ENCODE measurements at regions not wholly inside any gene's neighbourhood (a gene's known extent, or its start where the extent isn't known, plus 50 kb on each side); places are given as distances from the start of the nearest gene placed in this dataset.
"Not testable (repeated sequence)": the region's sequence is repeated elsewhere in the genome, so short reads cannot be mapped to it uniquely, and the experiment has no call there.

GRCh38 chrX:65331371-65331770 is 203.2 kb downstream of the LAS1L start:
- DNase-seq, result no peak

- no peak for DNase-seq
Observed at GRCh38 chrX:65300104-65300809, 234.3 kb downstream of the LAS1L start.

- DNase-seq, result not testable (repeated sequence)
Observed at GRCh38 chrX:65282905-65283304, 251.7 kb downstream of the LAS1L start.

GRCh38 chrX:65273152-65273551 is 261.4 kb downstream of the LAS1L start:
- no peak for DNase-seq

GRCh38 chrX:65266482-65266881 is 268.1 kb downstream of the LAS1L start:
- DNase-seq, result no peak

- no peak for DNase-seq
Observed at GRCh38 chrX:65253817-65254216, 277.6 kb upstream of the ZC4H2 start.

- DNase-seq, result no peak
Observed at GRCh38 chrX:65241059-65241721, 264.9 kb upstream of the ZC4H2 start.

GRCh38 chrX:65203545-65203944 is 227.3 kb upstream of the ZC4H2 start:
- no peak for DNase-seq

- peak in 1 of 5 experiments; percentile 0 for DNase-seq
Observed at GRCh38 chrX:65196758-65197360, 220.6 kb upstream of the ZC4H2 start.

GRCh38 chrX:65195621-65196020 is 219.4 kb upstream of the ZC4H2 start:
- no peak for DNase-seq

- no peak for DNase-seq
Observed at GRCh38 chrX:65194547-65194946, 218.3 kb upstream of the ZC4H2 start.

GRCh38 chrX:65163325-65163724 is 187.1 kb upstream of the ZC4H2 start:
- DNase-seq, result not testable (repeated sequence)

- no peak for DNase-seq
Observed at GRCh38 chrX:65148232-65148631, 172.0 kb upstream of the ZC4H2 start.

GRCh38 chrX:65136424-65136823 is 160.2 kb upstream of the ZC4H2 start:
- no peak for DNase-seq

GRCh38 chrX:65127842-65128241 is 151.6 kb upstream of the ZC4H2 start:
- peak in 1 of 5 experiments; percentile 22 for DNase-seq

GRCh38 chrX:65098851-65099250 is 122.6 kb upstream of the ZC4H2 start:
- DNase-seq, result no peak

GRCh38 chrX:65093658-65094057 is 117.4 kb upstream of the ZC4H2 start:
- DNase-seq, result no peak

GRCh38 chrX:65073233-65073632 is 97.0 kb upstream of the ZC4H2 start:
- no peak for DNase-seq

GRCh38 chrX:65072590-65072989 is 96.3 kb upstream of the ZC4H2 start:
- DNase-seq, result no peak

- DNase-seq, result not testable (repeated sequence)
Observed at GRCh38 chrX:65058626-65059025, 82.4 kb upstream of the ZC4H2 start.

- DNase-seq, result no peak
Observed at GRCh38 chrX:65045001-65045400, 68.8 kb upstream of the ZC4H2 start.

GRCh38 chrX:65035446-65035770 is 59.2 kb upstream of the ZC4H2 start:
- DNase-seq, result no peak

- peak; percentile 45 to 90 (median 70) for DNase-seq
Observed at GRCh38 chrX:65034668-65035445, 58.6 kb upstream of the ZC4H2 start, which contains the start of gene ZC3H12B. Gene ZC3H12B, plus strand, starts transcription at chrX:65034826.
